BJ (cell line): ENCODE measurements at regions not wholly inside any gene's neighbourhood (a gene's known extent, or its start where the extent isn't known, plus 50 kb on each side); places are given as distances from the start of the nearest gene placed in this dataset.

Experiments
- CTCF ChIA-PET: fragments of 350-600 bp; formaldehyde crosslinking; extraction: SDS; loops from one replicate; lab custom pipeline; 2021; ENCODE audit warnings: antibody characterized with exemption, inconsistent platforms; lab: Yijun Ruan, JAX
- POLR2A ChIA-PET: fragments of 300-600 bp; sonication (Branson Sonifier 250); formaldehyde crosslinking; extraction: SDS; loops from one replicate; lab custom pipeline; 2021; ENCODE audit warnings: antibody characterized with exemption; lab: Charles Lee
- DNase-seq: peaks from one replicate; pipeline ENCODE4 v3.0.0-alpha.2; 2011; ENCODE audit warnings: low read depth
- H3K27me3 ChIP-seq: 2 replicates; pipeline ENCODE4 v1.6.0; 2011; ENCODE audit warnings: low read length; ENCODE audit not compliant: control insufficient read depth, insufficient read depth
- H3K36me3 ChIP-seq: 2 replicates; pipeline ENCODE4 v1.5.1; 2011; ENCODE audit warnings: low read length; ENCODE audit not compliant: control insufficient read depth, insufficient read depth
- H3K4me3 ChIP-seq: 2 replicates; pipeline ENCODE4 v1.5.1; 2011; ENCODE audit warnings: low read depth, mild to moderate bottlenecking, control low read depth, low read length
- TF ChIP-seq, protein P1 (sequence below): IDR thresholded peaks from 2 replicates; pipeline ENCODE4 v1.5.1; 2011; ENCODE audit warnings: low read depth, mild to moderate bottlenecking, control low read depth, inconsistent platforms, low read length, moderate library complexity; ENCODE audit not compliant: insufficient read depth

DNA sequence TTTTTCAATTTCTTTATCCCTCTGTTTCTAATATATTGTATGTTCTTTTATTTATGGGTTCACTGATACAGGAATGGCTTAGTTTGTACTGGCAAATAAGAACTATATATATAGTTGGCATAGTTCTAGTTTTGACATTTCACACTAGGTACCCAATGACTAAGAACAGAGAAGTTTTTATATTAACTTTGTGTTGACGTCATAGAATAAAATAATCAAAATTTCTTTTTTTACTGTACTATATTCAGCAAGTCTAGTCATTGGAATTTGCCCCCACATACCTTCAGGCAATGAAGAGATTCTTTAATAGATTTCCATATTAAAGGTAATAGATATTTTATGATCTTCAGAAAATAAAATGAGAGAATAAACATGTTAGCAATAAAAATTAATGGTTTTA is 713.2 kb downstream of the NOVA1 start:
- no peaks in the 10 kb centered on the region for H3K27me3 ChIP-seq
- H3K4me3 ChIP-seq = no peak overlapping the region
- no peaks in the 10 kb centered on the region for H3K36me3 ChIP-seq
- DNase-seq = no peak
- ChIA-PET CTCF (no interaction called here), POLR2A (no interaction called here)
- TF ChIP-seq, protein P1, sequence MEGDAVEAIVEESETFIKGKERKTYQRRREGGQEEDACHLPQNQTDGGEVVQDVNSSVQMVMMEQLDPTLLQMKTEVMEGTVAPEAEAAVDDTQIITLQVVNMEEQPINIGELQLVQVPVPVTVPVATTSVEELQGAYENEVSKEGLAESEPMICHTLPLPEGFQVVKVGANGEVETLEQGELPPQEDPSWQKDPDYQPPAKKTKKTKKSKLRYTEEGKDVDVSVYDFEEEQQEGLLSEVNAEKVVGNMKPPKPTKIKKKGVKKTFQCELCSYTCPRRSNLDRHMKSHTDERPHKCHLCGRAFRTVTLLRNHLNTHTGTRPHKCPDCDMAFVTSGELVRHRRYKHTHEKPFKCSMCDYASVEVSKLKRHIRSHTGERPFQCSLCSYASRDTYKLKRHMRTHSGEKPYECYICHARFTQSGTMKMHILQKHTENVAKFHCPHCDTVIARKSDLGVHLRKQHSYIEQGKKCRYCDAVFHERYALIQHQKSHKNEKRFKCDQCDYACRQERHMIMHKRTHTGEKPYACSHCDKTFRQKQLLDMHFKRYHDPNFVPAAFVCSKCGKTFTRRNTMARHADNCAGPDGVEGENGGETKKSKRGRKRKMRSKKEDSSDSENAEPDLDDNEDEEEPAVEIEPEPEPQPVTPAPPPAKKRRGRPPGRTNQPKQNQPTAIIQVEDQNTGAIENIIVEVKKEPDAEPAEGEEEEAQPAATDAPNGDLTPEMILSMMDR = no peak

DNA sequence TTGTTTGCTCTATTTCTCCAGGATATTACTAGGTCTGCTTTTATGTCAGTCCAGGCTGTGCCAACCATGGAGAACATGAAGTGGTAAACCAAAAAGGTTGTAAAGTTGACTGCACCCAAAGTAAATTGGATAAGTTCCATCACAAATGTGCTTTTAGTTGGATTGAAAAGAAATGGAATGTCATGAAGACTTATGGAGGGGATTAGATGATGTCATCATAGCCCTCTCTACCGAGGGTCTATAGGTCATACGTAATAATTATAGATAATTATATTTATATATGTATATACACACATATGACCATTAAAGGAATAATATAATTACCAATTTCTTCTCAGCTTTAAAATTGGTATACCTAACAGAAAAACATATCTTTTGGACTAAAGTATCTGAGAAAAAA is 714.9 kb downstream of the NOVA1 start:
- CTCF ChIA-PET = no interaction called here
- no peaks in the 10 kb centered on the region for H3K27me3 ChIP-seq
- TF ChIP-seq, protein P1 = no peak
- no peaks in the 10 kb centered on the region for H3K36me3 ChIP-seq
- DNase-seq = no peak
- no peak overlapping the region for H3K4me3 ChIP-seq
- POLR2A ChIA-PET = no interaction called here

DNA sequence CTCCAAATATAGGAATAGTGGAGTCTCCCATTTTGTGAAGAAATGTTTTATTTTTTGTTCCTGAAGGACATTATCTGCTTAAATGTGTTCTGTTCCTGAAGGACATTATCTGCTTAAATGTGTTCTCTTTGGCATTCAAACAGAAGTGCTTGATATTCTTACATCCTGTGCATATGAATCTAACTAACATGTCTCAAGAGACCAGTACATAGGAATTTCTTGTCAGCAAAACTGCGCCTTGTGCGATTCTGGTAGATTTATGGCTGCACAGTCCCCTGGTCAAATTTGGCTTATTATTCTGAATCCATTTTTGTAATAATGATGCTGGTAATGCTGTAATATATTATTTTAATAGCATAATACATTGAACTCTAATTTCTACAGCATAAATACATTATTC is 722.4 kb downstream of the NOVA1 start:
- Histone ChIP-seq H3K4me3 (no peak overlapping the region), H3K27me3 (no peaks in the 10 kb centered on the region), H3K36me3 (no peaks in the 10 kb centered on the region)
- TF ChIP-seq, protein P1 = no peak
- ChIA-PET CTCF (no interaction called here), POLR2A (no interaction called here)
- DNase-seq = no peak

DNA sequence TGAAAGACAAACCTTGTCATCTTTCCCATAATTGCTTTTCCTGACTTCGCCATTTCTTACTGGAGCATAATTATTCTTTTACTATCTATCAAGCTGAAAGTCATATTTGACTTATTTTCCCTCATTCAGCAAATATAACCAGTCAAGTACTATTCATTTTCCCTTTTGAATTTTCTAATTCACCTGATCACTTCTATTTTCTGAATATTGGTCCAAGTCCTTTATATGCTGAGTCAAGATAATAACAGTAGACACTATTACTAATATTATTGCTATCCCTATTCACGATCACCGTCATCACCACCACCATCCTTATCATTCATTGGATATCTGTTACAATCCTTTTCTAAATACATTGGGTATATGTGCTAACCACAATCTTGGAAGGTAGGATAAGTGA is 728.0 kb downstream of the NOVA1 start:
- TF ChIP-seq, protein P1 = no peak
- Histone ChIP-seq H3K36me3 (no peaks in the 10 kb centered on the region), H3K27me3 (no peaks in the 10 kb centered on the region), H3K4me3 (no peak overlapping the region)
- CTCF ChIA-PET = no interaction called here
- no peak for DNase-seq
- POLR2A ChIA-PET = no interaction called here

DNA sequence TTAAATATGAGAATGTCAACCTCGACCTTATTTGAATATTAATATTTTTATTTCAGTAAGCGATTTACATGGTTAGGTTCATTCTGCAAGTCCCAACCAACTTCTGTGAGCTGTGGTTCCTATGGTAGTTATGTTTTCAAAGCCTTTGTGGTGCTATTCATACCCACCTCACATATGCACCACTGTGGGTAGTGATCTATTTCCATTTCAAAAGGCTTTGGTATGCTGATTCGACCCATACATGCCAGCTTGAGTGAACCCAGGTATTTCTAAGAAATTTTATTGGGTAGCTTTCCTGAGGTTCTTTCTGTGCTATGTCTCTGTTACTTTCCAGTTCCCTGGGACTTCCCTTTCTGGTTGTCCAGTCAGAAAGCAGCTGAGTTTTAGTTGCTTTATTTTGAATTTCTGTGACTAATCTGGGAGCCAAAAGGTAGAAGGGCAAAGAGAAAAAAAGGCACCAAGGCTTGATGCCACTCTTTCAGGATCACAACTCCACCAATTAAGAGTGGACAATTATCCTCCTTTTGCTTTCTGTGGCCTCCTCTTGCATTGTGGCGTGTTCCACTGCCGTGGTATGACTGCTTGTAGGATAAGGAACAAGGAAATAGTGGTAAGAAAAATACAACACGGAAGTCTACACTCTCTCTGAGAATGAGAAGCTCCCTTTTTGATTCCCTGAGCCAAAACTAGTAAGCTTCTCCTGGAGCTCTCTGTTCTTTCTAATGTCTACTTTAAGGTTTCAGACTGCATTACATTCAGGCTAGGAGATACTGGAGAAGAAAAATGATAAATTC is 729.1 kb downstream of the NOVA1 start:
- no peak overlapping the region for H3K4me3 ChIP-seq
- no peaks in the 10 kb centered on the region for H3K27me3 ChIP-seq
- TF ChIP-seq, protein P1 = no peak
- ChIA-PET CTCF (no interaction called here), POLR2A (no interaction called here)
- DNase-seq = no peak
- no peaks in the 10 kb centered on the region for H3K36me3 ChIP-seq
